Liver (tissue), 8 donors: ENCODE measurements at regions not wholly inside any gene's neighbourhood (a gene's known extent, or its start where the extent isn't known, plus 50 kb on each side); places are given as distances from the start of the nearest gene placed in this dataset.

Experiments
- DNase-seq: peaks from one replicate; pipeline ENCODE4 v3.0.0-alpha.2; 2017; ENCODE audit warnings: low spot score
- H3K27ac ChIP-seq, 2 donors: one replicate each; pipeline ENCODE4 v1.7.0; 2013; ENCODE audit warnings: inconsistent platforms in 2 of 2, low read length in 2 of 2, control low read depth in 1 of 2, low read depth in 1 of 2, mild to moderate bottlenecking in 1 of 2
- H3K27me3 ChIP-seq, 4 donors: one replicate each; pipeline versions ENCODE4 v1.6.1 to v1.7.0; 2013; ENCODE audit warnings: low read length in 3 of 4, inconsistent platforms in 1 of 4, mild to moderate bottlenecking in 1 of 4, moderate library complexity in 1 of 4; ENCODE audit not compliant: control insufficient read depth in 4 of 4, insufficient read depth in 4 of 4
- H3K36me3 ChIP-seq, 4 donors: one replicate each; pipeline versions ENCODE4 v1.6.1 to v1.7.0; 2013; ENCODE audit warnings: low read length in 3 of 4, mild to moderate bottlenecking in 3 of 4, low read depth in 1 of 4, moderate library complexity in 1 of 4; ENCODE audit not compliant: control insufficient read depth in 4 of 4, insufficient read depth in 3 of 4
- H3K4me1 ChIP-seq, 4 donors: one replicate each; pipeline versions ENCODE4 v1.6.1 to v1.7.0; 2013; ENCODE audit warnings: low read length in 3 of 4, mild to moderate bottlenecking in 3 of 4, moderate library complexity in 1 of 4; ENCODE audit not compliant: control insufficient read depth in 4 of 4, insufficient read depth in 4 of 4
- H3K4me3 ChIP-seq, 3 donors: one replicate each; pipeline versions ENCODE4 v1.6.1 to v1.7.0; 2013; ENCODE audit warnings: low read length in 3 of 3, control low read depth in 1 of 3, low read depth in 1 of 3, mild to moderate bottlenecking in 1 of 3
- H3K9ac ChIP-seq, 2 donors: one replicate each; pipeline ENCODE4 v1.7.0; 2013; ENCODE audit warnings: low read length in 2 of 2, mild to moderate bottlenecking in 2 of 2, moderate library complexity in 2 of 2, control low read depth in 1 of 2, low read depth in 1 of 2
- H3K9me3 ChIP-seq, 4 donors: one replicate each; pipeline versions ENCODE4 v1.6.1 to v1.7.0; 2013; ENCODE audit warnings: low read length in 3 of 4; ENCODE audit not compliant: control insufficient read depth in 4 of 4
- ATF3 ChIP-seq: IDR thresholded peaks from 2 replicates; pipeline ENCODE4 v1.6.1; 2016; ENCODE audit warnings: antibody characterized with exemption
- CTCF ChIP-seq: fragments of 150-350 bp; IDR thresholded peaks from 2 replicates; pipeline ENCODE4 v1.5.1; 2017; ENCODE audit warnings: improper control_type of control experiment, low read depth, low read length; ENCODE audit not compliant: missing input control
- EGR1 ChIP-seq, 2 donors: IDR thresholded peaks; 2 replicates each; pipeline ENCODE4 v1.6.1; 2016 to 2018; ENCODE audit warnings: antibody characterized with exemption in 2 of 2, low read depth in 2 of 2
- FOXA1 ChIP-seq: IDR thresholded peaks from 2 replicates; pipeline ENCODE4 v1.6.1; 2016; ENCODE audit warnings: antibody characterized with exemption
- FOXA2 ChIP-seq: IDR thresholded peaks from 2 replicates; pipeline ENCODE4 v1.6.1; 2016; ENCODE audit warnings: antibody characterized with exemption
- GABPA ChIP-seq, 2 donors: IDR thresholded peaks in 1 of 2; conservative IDR thresholded peaks in 1 of 2; 2 replicates each; pipeline ENCODE4 v1.6.1; 2016; ENCODE audit warnings: antibody characterized with exemption in 2 of 2, mild to moderate bottlenecking in 1 of 2, moderate library complexity in 1 of 2
- HNF4A ChIP-seq, 2 donors: conservative IDR thresholded peaks; 2 replicates each; pipeline ENCODE4 v1.6.1; 2016; ENCODE audit warnings: antibody characterized with exemption in 2 of 2, mild to moderate bottlenecking in 2 of 2
- HNF4G ChIP-seq: IDR thresholded peaks from 2 replicates; pipeline ENCODE4 v1.6.1; 2016; ENCODE audit warnings: antibody characterized with exemption
- JUND ChIP-seq, 2 donors: IDR thresholded peaks; 2 replicates each; pipeline ENCODE4 v1.6.1; 2016; ENCODE audit warnings: antibody characterized with exemption in 2 of 2
- RAD21 ChIP-seq, 2 donors: IDR thresholded peaks; 2 replicates each; pipeline ENCODE4 v1.6.1; 2016; ENCODE audit warnings: antibody characterized with exemption in 2 of 2, mild to moderate bottlenecking in 2 of 2
- REST ChIP-seq: IDR thresholded peaks from 2 replicates; pipeline ENCODE4 v1.6.1; 2016; ENCODE audit warnings: antibody characterized with exemption, mild to moderate bottlenecking
- RXRA ChIP-seq, 2 donors: IDR thresholded peaks; 2 replicates each; pipeline ENCODE4 v1.6.1; 2017 to 2018; ENCODE audit warnings: antibody characterized with exemption in 2 of 2, mild to moderate bottlenecking in 1 of 2
- SP1 ChIP-seq: IDR thresholded peaks from 2 replicates; pipeline ENCODE4 v1.6.1; 2018; ENCODE audit warnings: antibody characterized with exemption, mild to moderate bottlenecking
- YY1 ChIP-seq: IDR thresholded peaks from 2 replicates; pipeline ENCODE4 v1.6.1; 2016; ENCODE audit warnings: antibody characterized with exemption, mild to moderate bottlenecking
- ZBTB33 ChIP-seq: IDR thresholded peaks from 2 replicates; pipeline ENCODE4 v1.6.1; 2016; ENCODE audit warnings: antibody characterized with exemption
- WGBS: extraction: QIAGEN DNeasy Blood & Tissue Kit; methylation state at CpG from one replicate; pipeline ENCODE4 v1.1.7; 2013; 5-methylcytosine and 5-hydroxymethylcytosine counted together
- donor health status: healthy.
- donor health status: healthy.
- donor health status: healthy.
- donor health status: healthy.
- donor health status: healthy.

- peaks cover 1 to 20% (median 10%) of the 10 kb centered on the region in 4 donors for H3K4me1 ChIP-seq
- no peaks in the 10 kb centered on the region for H3K36me3 ChIP-seq
- no peak for DNase-seq
- WGBS, result 95% methylated on average over 2 of the region's 2 CpGs
- H3K4me3 ChIP-seq, result no peak overlapping the region
- H3K9ac ChIP-seq, result no peak overlapping the region
- no peak overlapping the region for H3K27ac ChIP-seq
- H3K27me3 ChIP-seq, result no peaks in the 10 kb centered on the region
- TF ChIP-seq GABPA (IDR thresholded peaks at IDR 0.05 in 1 of 2, conservative IDR thresholded peaks at IDR 0.05 in 1 of 2) (no peak), REST (peak; percentile 75)
- H3K9me3 ChIP-seq, result no peaks in the 10 kb centered on the region
These were observed 149.0 kb upstream of the DPH6 start for GRCh38 chr15:35695003-35695402.

GRCh38 chr15:35696767-35697231 is 150.8 kb upstream of the DPH6 start:
- Histone ChIP-seq H3K27me3 (no peaks in the 10 kb centered on the region), H3K4me3 (no peak overlapping the region), H3K27ac (no peak overlapping the region), H3K4me1 (peaks cover 1 to 13% (median 10%) of the 10 kb centered on the region in 4 donors), H3K9me3 (no peaks in the 10 kb centered on the region), H3K36me3 (no peaks in the 10 kb centered on the region), H3K9ac (no peak overlapping the region)
- 77% methylated on average over 5 of the region's 5 CpGs for WGBS
- DNase-seq, result no peak
- no peak for TF ChIP-seq YY1
- no peak for TF ChIP-seq CTCF
- TF ChIP-seq REST, result no peak
- TF ChIP-seq EGR1 (IDR thresholded peaks at IDR 0.05; ENCODE audit: low read depth in 2 of 2), result no peak
- no peak for TF ChIP-seq ZBTB33
- TF ChIP-seq FOXA2, result no peak
- TF ChIP-seq HNF4A (conservative IDR thresholded peaks at IDR 0.05), result no peak
- no peak for TF ChIP-seq JUND (IDR thresholded peaks at IDR 0.05)
- TF ChIP-seq GABPA (IDR thresholded peaks at IDR 0.05 in 1 of 2, conservative IDR thresholded peaks at IDR 0.05 in 1 of 2), result no peak
- TF ChIP-seq RAD21 (IDR thresholded peaks at IDR 0.05), result no peak
- no peak for TF ChIP-seq HNF4G
- no peak for TF ChIP-seq SP1
- no peak for TF ChIP-seq RXRA (IDR thresholded peaks at IDR 0.05)
- TF ChIP-seq ATF3, result no peak
- no peak for TF ChIP-seq FOXA1
